NOMO-1 (cell line): ENCODE measurements at regions not wholly inside any gene's neighbourhood (a gene's known extent, or its start where the extent isn't known, plus 50 kb on each side); places are given as distances from the start of the nearest gene placed in this dataset.
A peak's percentile ranks its signal among the peaks of the same experiment; 100 is the strongest.
"Not testable (repeated sequence)": the region's sequence is repeated elsewhere in the genome, so short reads cannot be mapped to it uniquely, and the experiment has no call there.

ENCODE experiments used
- DNase-seq, 2 experiments: peaks; one replicate each; lab custom pipeline; 2025; ENCODE audit not compliant: unreplicated experiment in 2 of 2; lab: John Stamatoyannopoulos, UW

DNA sequence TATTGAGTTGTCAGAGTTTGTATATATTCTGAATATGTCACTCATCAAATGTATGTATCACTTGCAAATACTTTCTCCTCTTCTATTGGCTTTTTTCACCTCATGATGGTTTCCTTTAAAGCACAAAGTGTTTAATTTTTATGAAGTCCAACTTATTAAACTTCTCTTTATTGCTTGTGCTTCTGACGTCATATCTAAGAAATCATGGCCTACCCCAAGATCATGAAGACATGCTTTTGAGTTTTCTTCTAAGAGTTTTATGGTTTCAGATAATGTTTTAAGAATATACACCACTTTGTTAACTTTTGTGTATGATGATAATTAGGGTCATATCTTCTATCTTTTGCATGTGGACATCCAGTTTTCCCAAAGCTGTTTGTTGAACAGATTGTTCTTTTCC, 417.2 kb upstream of the ATP10A start:
- no peak for DNase-seq

DNA sequence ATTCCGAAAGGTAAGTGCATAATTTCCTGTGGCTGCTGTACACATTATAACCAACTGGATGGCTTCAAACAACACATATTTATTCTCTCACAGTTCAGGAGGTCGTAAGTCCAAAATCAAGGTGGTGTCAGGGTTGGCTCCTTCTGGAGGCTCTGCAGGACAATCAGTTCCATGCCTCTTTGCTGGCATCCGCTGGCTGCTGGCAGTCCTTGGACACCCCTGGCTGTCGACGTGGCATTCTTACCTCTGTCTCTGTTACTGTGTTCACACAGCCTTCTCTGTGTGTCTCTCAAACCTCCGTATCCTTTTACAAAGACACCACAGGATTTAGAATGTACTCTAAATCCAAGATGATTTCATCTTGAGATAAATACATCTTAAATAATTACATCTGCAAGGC, 398.8 kb upstream of the ATP10A start:
- no peak for DNase-seq

DNA sequence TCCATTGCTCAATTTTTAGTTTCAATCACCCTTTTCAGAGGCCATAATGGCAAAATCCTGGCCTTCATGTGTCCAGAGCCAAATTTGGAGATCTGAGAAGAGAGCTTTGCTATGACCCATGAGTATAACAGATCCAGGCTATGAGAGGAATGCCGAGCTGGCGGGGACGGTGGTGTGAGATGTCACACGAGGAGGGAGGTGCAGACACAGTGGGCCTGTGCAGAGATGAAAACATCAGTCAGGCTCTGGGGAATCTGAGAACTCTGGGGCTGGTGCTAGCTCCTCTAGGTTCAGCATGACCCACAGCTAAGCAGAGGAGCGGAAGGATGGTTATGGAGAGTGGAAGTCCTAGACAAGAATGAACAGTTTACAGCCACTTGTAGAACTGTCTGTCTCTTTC, 398.3 kb upstream of the ATP10A start:
- no peak for DNase-seq

- peak in 1 of 2 experiments; percentile 3 for DNase-seq
These were observed 397.5 kb upstream of the ATP10A start for GRCh38 chr15:26260517-26261133.

GRCh38 chr15:26259581-26259980, 396.5 kb upstream of the ATP10A start:
- DNase-seq = no peak

DNA sequence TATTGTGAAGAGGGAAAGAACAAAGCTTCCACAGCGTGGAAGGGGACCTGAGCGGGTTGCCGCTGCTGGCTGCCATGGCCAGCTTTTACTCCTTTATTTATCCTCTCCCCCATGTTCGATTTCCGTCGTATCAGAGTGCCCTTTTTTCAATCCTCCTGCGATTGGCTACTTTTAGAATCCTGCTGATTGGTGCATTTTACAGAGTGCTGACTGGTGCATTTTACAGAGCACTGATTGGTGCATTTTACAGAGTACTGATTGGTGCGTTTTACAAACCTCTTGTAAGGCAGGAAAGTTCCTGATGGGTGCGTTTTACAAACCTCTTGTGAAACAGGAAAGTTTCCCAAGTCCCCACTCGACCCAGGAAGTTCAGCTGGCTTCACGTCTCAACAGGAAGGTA, 381.7 kb upstream of the ATP10A start:
- DNase-seq = not testable (repeated sequence)

GRCh38 chr15:26243382-26243781, 380.3 kb upstream of the ATP10A start:
- DNase-seq = no peak

DNA sequence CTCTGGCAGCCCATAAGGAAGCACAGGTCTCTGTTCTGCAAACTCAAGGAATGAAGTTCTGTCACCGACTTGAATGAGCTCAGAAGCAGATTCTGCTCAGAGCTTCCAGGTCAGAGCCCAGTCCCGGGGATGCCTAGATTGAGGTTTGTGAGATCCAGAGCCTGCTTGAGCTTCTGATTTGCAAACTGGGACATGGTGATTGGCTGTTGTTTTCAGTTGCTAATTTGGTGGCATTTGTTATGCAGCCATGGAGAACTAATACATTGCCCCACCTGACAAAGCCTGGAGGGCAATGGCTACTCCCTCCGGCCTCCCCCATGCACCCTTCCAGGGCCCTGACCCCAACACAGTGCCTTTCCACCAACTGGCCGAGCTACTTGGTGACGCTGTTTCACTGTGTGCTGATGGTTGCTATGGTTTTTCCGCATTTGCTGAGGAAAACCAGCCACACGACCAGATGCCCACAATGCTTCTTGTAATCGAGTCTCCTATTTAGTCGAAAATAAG, 379.5 kb upstream of the ATP10A start:
- DNase-seq = no peak

DNA sequence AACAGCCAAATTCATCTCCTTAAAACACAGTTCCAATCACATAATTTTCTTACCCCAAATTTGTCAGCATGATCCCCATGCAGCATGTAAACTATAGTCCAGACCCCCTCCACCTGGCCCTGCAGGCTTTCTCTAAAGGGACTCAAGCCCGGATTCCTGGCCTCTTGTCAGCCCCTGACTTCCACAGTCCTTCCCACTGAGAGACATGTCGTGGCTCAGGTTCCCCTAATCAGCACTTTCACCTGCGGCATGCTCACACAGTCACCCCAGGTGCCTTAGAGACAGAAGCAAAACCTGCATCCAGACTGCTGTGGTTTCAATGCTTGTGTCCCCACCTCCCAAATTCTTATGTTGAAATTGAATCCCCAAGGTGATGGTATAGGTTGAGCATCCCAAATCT, 372.7 kb upstream of the ATP10A start:
- no peak for DNase-seq

- no peak for DNase-seq
These were observed 372.0 kb upstream of the ATP10A start for GRCh38 chr15:26234976-26235767.

DNA sequence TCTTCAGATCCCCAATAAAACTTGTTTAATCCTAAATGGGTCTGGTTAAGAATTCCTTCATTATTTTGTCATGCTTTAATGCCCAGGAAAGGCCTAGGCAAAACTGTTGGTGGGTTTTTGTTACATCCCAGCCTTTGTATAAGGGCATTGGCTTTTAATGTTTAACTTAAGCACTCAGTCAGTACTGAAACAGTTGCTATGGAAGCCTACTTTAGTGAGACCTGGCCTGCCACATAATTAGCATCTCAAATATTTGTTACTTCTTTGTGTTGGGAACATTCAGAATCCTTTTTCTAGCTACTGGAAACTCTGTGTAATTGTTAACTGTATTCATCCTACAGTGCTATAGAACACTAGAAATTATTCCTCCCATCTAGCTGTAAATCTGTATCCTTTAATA, 369.6 kb upstream of the ATP10A start:
- no peak for DNase-seq

DNA sequence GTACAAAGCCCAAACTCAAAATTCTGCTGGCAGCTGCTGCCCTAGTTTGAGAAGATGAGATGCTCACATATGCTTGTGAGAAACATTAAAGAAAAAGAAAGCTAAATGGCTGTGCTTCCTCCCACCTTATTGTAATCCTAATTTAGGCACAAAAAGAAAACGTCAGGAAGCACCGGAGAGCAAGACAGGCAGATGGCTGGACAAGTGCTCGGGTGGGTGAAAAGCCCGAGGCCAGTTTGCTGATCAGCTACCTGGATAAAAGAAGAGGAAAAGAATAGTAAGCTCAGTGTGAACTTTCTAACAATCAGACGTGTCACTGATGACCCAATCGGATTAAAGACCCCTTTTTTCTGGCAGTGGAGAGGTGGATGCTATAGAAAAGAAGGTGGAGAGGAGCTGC, 368.0 kb upstream of the ATP10A start:
- DNase-seq = no peak

DNA sequence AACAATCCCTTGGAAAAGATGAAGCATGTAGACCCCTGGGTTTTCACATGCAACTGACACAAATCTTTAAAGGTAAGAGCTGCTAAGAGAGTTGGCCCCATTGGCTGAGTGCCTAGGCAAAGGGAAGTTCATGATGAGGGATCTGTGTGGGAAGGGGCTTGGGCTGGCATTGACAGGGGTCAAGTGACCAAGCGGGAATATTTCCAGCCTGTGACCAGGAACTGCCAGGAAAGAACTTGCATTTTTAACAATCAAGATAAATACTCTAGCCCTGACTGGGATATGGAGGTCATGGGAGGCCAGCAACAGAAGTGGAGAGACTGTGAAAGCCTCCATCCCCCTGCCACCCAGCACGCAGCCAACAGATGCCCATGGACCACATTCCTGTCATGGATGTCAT, 361.1 kb upstream of the ATP10A start:
- DNase-seq = no peak

DNA sequence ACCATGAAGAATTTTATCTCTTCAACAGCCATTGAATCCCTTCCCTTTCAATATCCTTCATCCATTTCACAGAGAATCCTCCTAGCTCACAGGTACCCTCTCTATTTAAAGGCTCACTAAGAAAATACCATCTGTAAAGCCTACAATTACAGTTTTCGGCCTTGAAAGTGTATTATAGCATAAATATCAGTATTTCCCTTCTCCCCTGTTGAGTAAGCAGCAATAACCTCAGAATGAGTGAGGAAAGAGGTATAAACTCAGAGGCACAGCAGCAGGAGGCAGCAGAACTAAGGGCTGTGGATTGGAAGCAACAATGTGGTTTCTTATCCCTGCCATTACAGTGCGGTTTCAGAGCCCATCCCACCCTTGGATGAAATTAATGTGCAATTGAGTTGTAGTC, 360.6 kb upstream of the ATP10A start:
- DNase-seq = no peak

GRCh38 chr15:26222781-26223180, 359.7 kb upstream of the ATP10A start:
- DNase-seq = no peak

GRCh38 chr15:26217043-26217442, 353.9 kb upstream of the ATP10A start:
- not testable (repeated sequence) for DNase-seq

GRCh38 chr15:26214290-26214689, 351.2 kb upstream of the ATP10A start:
- DNase-seq = no peak

- DNase-seq = no peak
These were observed 350.3 kb upstream of the ATP10A start for GRCh38 chr15:26213427-26213826.

- DNase-seq = no peak
These were observed 349.0 kb upstream of the ATP10A start for GRCh38 chr15:26212109-26212508.

DNA sequence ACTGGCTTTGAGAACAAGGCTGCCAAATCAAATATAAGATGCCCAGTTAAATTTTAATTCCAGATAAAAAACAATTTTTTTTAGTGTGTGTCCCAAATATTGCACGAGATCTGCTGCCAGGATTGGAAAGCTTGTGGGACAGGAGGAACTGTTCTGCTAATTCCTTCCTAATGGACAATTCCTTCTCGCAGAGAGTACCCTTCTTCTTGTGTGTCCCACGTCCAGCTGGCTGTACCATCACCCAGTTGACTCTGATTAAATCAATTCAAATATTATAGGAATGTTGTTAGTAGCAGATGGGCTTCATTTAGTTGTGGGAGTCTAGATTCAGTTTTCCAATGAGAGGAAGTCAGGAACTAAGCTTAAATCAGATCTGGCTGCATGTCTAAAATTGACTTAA, 347.9 kb upstream of the ATP10A start:
- no peak for DNase-seq

DNA sequence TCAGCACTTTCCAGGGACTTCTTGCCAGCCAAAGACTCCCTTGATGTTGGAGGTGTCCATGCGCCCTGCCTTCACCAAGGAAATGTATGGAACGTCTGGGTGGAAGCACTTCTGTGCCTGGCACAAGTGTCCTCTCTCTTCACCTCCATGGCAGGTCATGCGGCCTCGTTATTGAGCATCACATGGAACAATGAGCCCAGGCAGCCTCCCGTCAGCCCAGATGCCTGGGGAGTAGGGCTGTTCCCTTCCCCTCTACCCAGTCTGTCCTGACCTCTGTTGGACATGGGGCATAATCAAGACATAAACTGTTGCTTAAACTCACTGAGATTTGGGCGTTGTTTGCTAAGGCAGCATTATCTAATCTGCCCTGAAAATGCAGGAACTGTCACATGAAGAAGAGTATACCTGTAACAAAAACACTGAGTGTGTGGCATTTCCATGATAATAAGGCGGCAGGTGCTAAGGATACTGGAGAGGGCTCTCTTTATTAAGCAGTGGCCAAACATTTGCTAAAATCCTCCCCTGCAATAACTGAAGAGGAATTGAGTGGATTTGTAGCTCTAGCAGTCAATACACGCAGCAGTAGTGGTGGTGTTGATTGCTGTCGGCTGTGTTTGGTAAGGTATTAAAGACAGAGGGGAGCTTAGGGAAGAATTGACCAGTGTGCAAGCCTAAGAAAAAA, 338.2 kb upstream of the ATP10A start:
- DNase-seq = no peak

DNA sequence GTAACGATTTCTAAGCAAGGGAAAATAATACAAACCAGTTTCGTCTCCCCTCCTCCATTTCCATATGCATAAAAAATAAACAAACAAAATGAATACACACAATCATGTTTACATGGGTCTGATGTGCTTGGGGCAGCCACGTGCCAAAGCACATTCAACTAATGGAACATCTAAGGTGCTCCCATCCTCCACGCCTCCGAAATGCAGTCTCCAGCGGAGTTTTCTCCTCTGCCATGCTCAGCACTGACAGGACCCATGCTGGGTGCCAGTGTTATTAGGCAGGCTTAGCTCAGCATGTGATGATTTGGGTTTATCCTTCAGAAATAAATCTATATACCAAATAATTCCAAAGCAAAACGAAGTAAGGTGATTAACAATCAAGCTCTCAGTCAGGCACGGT, 337.3 kb upstream of the ATP10A start:
- no peak for DNase-seq
